Natural killer cell (primary cell): ENCODE measurements at regions not wholly inside any gene's neighbourhood (a gene's known extent, or its start where the extent isn't known, plus 50 kb on each side); places are given as distances from the start of the nearest gene placed in this dataset.

Experiments
- ATAC-seq, 3 donors: fragments of 150-1000 bp in 2 of 3; fragments of 200-7000 bp in 1 of 3; cut with Tn5 transposase; 1 replicate in 1 of 3; 2 replicates in 2 of 3; pipeline ENCODE4 v1.10.0; 2021; ENCODE audit warnings: mild to moderate bottlenecking in 2 of 3, moderate library complexity in 2 of 3
- DNase-seq, 2 donors: peaks; one replicate each; pipeline versions ENCODE4 v3.0.0 to v3.0.0-alpha.2; 2013 to 2021; ENCODE audit warnings: mixed read lengths in 1 of 2
- H3K27ac ChIP-seq: one replicate; pipeline ENCODE4 v1.5.1; 2013; ENCODE audit warnings: mild to moderate bottlenecking, low read length
- H3K27me3 ChIP-seq: one replicate; pipeline ENCODE4 v1.6.1; 2013; ENCODE audit warnings: low read length; ENCODE audit not compliant: control insufficient read depth, insufficient read depth
- H3K36me3 ChIP-seq: one replicate; pipeline ENCODE4 v1.6.1; 2013; ENCODE audit warnings: low read length; ENCODE audit not compliant: control insufficient read depth, insufficient read depth
- H3K4me1 ChIP-seq: one replicate; pipeline ENCODE4 v1.6.1; 2013; ENCODE audit warnings: low read length; ENCODE audit not compliant: control insufficient read depth, insufficient read depth
- H3K4me3 ChIP-seq: one replicate; pipeline ENCODE4 v1.5.1; 2013; ENCODE audit warnings: low read length
- H3K9me3 ChIP-seq: one replicate; pipeline ENCODE4 v1.6.1; 2013; ENCODE audit warnings: low read length; ENCODE audit not compliant: control insufficient read depth, insufficient read depth
- H3K27ac Mint-ChIP-seq, 2 donors: one replicate each; pipeline ENCODE4 v1.8.0; 2022; ENCODE audit warnings: mild to moderate bottlenecking in 2 of 2, mixed read lengths in 2 of 2, moderate library complexity in 1 of 2
- H3K27me3 Mint-ChIP-seq, 2 donors: one replicate each; pipeline ENCODE4 v1.8.0; 2022; ENCODE audit warnings: low read depth in 2 of 2, mixed read lengths in 2 of 2
- H3K36me3 Mint-ChIP-seq: one replicate; pipeline ENCODE4 v1.8.0; 2022; ENCODE audit warnings: mixed read lengths
- H3K4me1 Mint-ChIP-seq, 2 donors: one replicate each; pipeline ENCODE4 v1.8.0; 2022; ENCODE audit warnings: mixed read lengths in 2 of 2
- H3K4me3 Mint-ChIP-seq: one replicate; pipeline ENCODE4 v1.8.0; 2022; ENCODE audit warnings: mild to moderate bottlenecking, moderate library complexity, mixed read lengths
- H3K9me3 Mint-ChIP-seq, 2 donors: one replicate each; pipeline ENCODE4 v1.8.0; 2022; ENCODE audit warnings: mixed read lengths in 2 of 2
- CTCF ChIP-seq: fragments of 200-600 bp; IDR thresholded peaks from one replicate; pipeline ENCODE4 v1.8.0; 2022; ENCODE audit warnings: antibody characterized with exemption
- WGBS: methylation state at CpG from one replicate; pipeline ENCODE4 v1.1.7; 2013; ENCODE audit warnings: missing lambda C conversion rate; ENCODE audit not compliant: insufficient coverage; 5-methylcytosine and 5-hydroxymethylcytosine counted together
- intact Hi-C: fragments of 100-400 bp; cut with micrococcal nuclease; formaldehyde crosslinking; loops from one replicate; pipeline ENCODE4 v1.14.2; 2022

DNA sequence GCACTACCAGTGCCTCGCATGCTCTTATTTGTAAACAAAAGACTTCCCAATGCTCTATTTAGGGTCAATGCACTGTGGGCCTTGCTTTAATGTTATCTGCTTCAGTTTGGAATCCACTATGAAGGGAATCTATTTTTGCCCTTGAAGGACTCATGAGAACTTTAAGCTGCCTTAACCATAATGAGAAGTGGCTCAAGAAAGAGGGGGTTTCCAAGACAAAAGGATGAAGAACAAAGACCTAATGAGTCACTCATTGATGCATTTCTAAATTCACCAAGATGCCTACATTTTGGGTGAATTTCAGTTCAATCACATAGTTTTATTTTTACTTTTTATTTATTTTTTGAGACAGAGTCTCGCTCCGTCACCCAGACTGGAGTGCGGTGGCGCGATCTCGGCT, 228.2 kb downstream of the LY86 start:
- H3K36me3 ChIP-seq: no peaks in the 10 kb centered on the region
- no peaks in the 10 kb centered on the region for H3K9me3 Mint-ChIP-seq
- H3K4me1 Mint-ChIP-seq: peaks cover 5 to 6% of the 10 kb centered on the region in 2 donors
- H3K4me1 ChIP-seq: peaks cover 2% of the 10 kb centered on the region
- H3K9me3 ChIP-seq: no peaks in the 10 kb centered on the region
- H3K27me3 ChIP-seq: no peaks in the 10 kb centered on the region
- H3K4me3 Mint-ChIP-seq: no peak overlapping the region
- ATAC-seq: no peak
- no peak for DNase-seq
- no peak overlapping the region for H3K27ac Mint-ChIP-seq
- peaks cover 10 to 18% of the 10 kb centered on the region in 2 donors for H3K27me3 Mint-ChIP-seq
- H3K27ac ChIP-seq: no peak overlapping the region
- no peaks in the 10 kb centered on the region for H3K36me3 Mint-ChIP-seq
- H3K4me3 ChIP-seq: no peak overlapping the region
- WGBS: 97% methylated on average over 7 of the region's 7 CpGs
- no peak for TF ChIP-seq CTCF
- intact Hi-C loops: no loop called here

- Mint-ChIP-seq H3K27ac (no peak overlapping the region), H3K27me3 (peaks cover 10 to 18% of the 10 kb centered on the region in 2 donors), H3K4me1 (no peaks in the 10 kb centered on the region), H3K9me3 (no peaks in the 10 kb centered on the region), H3K4me3 (no peak overlapping the region), H3K36me3 (no peaks in the 10 kb centered on the region)
- Histone ChIP-seq H3K4me1 (peaks cover 7% of the 10 kb centered on the region), H3K27ac (no peak overlapping the region), H3K36me3 (no peaks in the 10 kb centered on the region), H3K27me3 (no peaks in the 10 kb centered on the region), H3K9me3 (no peaks in the 10 kb centered on the region), H3K4me3 (no peak overlapping the region)
- WGBS: 91% methylated on average over 10 of the region's 10 CpGs
- no peak for TF ChIP-seq CTCF
- intact Hi-C loops: no loop called here
- DNase-seq (no peak), ATAC-seq (no peak)
These were observed 229.6 kb downstream of the LY86 start for GRCh38 chr6:6818078-6818639.

DNA sequence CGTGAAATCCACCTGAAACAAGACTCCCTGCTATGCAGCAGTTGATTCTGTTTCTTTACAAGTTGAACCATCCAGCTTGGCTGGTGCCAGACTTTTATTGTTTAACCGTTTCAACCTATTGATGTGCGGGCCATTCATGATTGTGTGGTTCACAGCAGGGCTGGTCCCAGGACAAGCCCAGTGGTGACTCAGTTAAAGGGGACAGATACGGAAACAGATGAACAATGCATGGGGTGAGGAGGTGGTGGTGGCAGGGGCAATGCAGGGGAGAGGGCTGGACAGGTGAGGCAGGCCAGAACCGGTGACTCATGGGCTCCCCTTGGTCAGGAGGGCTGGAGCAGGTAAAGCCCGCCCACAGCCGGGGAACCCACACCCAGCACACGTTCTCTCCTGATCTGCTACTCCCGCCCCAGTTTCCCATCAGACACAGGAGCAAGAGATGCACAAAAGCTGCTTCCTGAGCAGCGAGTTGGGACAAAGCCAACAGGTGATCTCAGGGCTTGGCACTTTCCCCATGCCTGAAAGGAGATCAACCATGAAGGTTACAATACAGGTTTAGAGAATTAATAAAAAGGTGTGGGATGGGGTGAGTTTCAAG, 232.2 kb downstream of the LY86 start:
- Histone ChIP-seq H3K27me3 (no peaks in the 10 kb centered on the region), H3K36me3 (no peaks in the 10 kb centered on the region), H3K9me3 (no peaks in the 10 kb centered on the region), H3K4me3 (no peak overlapping the region), H3K4me1 (peaks cover 23% of the 10 kb centered on the region), H3K27ac (no peak overlapping the region)
- H3K27me3 Mint-ChIP-seq: peaks cover 14 to 25% of the 10 kb centered on the region in 2 donors
- WGBS: 87% methylated on average over 10 of the region's 10 CpGs
- no peak for DNase-seq
- no peaks in the 10 kb centered on the region for H3K36me3 Mint-ChIP-seq
- no peak overlapping the region for H3K4me3 Mint-ChIP-seq
- ATAC-seq: no peak
- no peak for TF ChIP-seq CTCF
- intact Hi-C loops: no loop called here
- no peaks in the 10 kb centered on the region for H3K9me3 Mint-ChIP-seq
- no peak overlapping the region for H3K27ac Mint-ChIP-seq
- peaks cover 0 to 4% of the 10 kb centered on the region in 2 donors for H3K4me1 Mint-ChIP-seq
